Testis (tissue), 2 donors: ENCODE measurements at regions not wholly inside any gene's neighbourhood (a gene's known extent, or its start where the extent isn't known, plus 50 kb on each side); places are given as distances from the start of the nearest gene placed in this dataset.
A peak's percentile ranks its signal among the peaks of the same experiment; 100 is the strongest.

Experiments
- DNase-seq: peaks from one replicate; pipeline ENCODE4 v3.0.0-alpha.2; 2019
- H3K27ac ChIP-seq, 2 donors: fragments of 200-600 bp; sonication (generic); one replicate each; pipeline ENCODE4 v1.5.1; 2019
- H3K27me3 ChIP-seq: fragments of 200-600 bp; sonication (generic); one replicate; pipeline ENCODE4 v1.5.1; 2019
- H3K36me3 ChIP-seq: fragments of 200-600 bp; sonication (generic); one replicate; pipeline ENCODE4 v1.5.1; 2017; ENCODE audit warnings: low read depth; ENCODE audit errors: missing control alignments
- H3K4me1 ChIP-seq: fragments of 200-600 bp; sonication (generic); one replicate; pipeline ENCODE4 v1.5.1; 2019
- H3K4me3 ChIP-seq, 2 donors: fragments of 200-600 bp; sonication (generic); one replicate each; pipeline ENCODE4 v1.5.1; 2017 to 2019
- H3K9me3 ChIP-seq: fragments of 200-600 bp; sonication (generic); one replicate; pipeline ENCODE4 v1.5.1; 2017
- POLR2A ChIP-seq: fragments of 450-650 bp; IDR thresholded peaks from one replicate; pipeline ENCODE4 v1.6.1; 2017; ENCODE audit warnings: antibody characterized with exemption, mild to moderate bottlenecking, moderate library complexity
- WGBS, 2 donors: methylation state at CpG; one replicate each; pipeline ENCODE4 v1.1.5; 2018; 5-methylcytosine and 5-hydroxymethylcytosine counted together
- intact Hi-C: fragments of 100-400 bp; cut with DNase I; formaldehyde crosslinking; loops from one replicate; pipeline ENCODE4 v1.15.1; 2023; ENCODE audit warnings: low total_unique reads
- TF ChIP-seq, protein P1 (sequence below), 3 experiments: fragments of 450-650 bp in 2 of 3; fragments of 200-600 bp in 1 of 3; sonication (generic) in 1 of 3; IDR thresholded peaks; one replicate each; pipeline ENCODE4 v1.5.1; 2016 to 2019; ENCODE audit warnings: antibody characterized with exemption in 3 of 3, mild to moderate bottlenecking in 2 of 3, moderate library complexity in 1 of 3

DNA sequence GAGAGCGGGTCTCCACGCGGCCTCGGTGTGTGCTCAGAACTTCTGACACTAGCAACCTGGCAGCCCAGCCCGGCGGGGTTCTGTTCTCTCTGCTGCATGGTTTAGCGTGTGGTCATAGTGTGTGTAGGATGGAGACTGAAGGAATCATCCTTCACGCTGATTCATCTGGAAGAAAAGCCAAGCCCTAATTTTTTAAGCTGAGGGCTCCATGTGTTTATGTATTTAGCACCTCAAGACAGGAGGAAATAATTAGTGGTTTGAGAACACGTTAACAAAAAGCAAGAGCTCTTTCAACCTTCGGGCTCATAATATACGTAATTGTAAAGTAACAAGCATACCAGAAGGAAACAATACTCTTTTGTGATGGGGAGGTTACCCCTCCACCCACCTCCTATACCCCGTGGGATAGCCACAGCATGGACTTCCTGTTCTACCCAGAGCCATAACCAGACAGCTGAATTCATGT, 504.6 kb upstream of the MKI67 start:
- Histone ChIP-seq H3K27me3 (no peaks in the 10 kb centered on the region), H3K4me3 (no peak overlapping the region), H3K9me3 (no peaks in the 10 kb centered on the region), H3K4me1 (no peaks in the 10 kb centered on the region), H3K27ac (no peak overlapping the region), H3K36me3 (no peaks in the 10 kb centered on the region)
- intact Hi-C loops = no loop called here
- TF ChIP-seq, protein P1, sequence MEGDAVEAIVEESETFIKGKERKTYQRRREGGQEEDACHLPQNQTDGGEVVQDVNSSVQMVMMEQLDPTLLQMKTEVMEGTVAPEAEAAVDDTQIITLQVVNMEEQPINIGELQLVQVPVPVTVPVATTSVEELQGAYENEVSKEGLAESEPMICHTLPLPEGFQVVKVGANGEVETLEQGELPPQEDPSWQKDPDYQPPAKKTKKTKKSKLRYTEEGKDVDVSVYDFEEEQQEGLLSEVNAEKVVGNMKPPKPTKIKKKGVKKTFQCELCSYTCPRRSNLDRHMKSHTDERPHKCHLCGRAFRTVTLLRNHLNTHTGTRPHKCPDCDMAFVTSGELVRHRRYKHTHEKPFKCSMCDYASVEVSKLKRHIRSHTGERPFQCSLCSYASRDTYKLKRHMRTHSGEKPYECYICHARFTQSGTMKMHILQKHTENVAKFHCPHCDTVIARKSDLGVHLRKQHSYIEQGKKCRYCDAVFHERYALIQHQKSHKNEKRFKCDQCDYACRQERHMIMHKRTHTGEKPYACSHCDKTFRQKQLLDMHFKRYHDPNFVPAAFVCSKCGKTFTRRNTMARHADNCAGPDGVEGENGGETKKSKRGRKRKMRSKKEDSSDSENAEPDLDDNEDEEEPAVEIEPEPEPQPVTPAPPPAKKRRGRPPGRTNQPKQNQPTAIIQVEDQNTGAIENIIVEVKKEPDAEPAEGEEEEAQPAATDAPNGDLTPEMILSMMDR (IDR thresholded peaks at IDR 0.05) = no peak
- TF ChIP-seq POLR2A = no peak
- DNase-seq = no peak
- WGBS, 2 donors = 75 to 78% methylated on average over 12 of the region's 12 CpGs

DNA sequence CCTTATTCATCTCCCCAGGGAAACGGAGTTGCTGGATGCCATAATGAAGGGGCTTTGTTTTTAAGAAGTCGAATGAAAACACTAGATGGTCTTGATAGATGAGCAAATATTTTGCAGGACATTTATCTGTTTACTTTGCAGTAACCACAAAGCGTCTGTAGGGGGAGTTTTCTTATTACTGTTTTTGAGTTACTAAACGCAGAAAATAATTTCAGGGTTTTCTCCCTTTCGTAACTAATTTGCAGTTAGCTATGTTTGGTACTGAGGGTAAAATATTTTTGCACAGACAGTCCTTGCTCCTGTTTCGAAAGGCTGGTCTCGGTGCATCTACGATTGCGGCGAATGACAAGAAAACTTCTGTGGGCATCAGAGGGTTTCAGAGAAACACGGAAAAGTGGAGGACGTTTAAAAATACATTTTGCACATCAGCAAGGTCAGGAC, 505.6 kb upstream of the MKI67 start:
- Histone ChIP-seq H3K27ac (no peak overlapping the region), H3K4me3 (no peak overlapping the region), H3K4me1 (no peaks in the 10 kb centered on the region), H3K9me3 (no peaks in the 10 kb centered on the region), H3K36me3 (no peaks in the 10 kb centered on the region), H3K27me3 (no peaks in the 10 kb centered on the region)
- intact Hi-C loops = no loop called here
- no peak for DNase-seq
- TF ChIP-seq, protein P1 (IDR thresholded peaks at IDR 0.05) = peak; percentile 10 to 73 (median 52)
- TF ChIP-seq POLR2A = no peak
- 23 to 31% methylated on average over 12 of the region's 12 CpGs for WGBS, 2 donors

DNA sequence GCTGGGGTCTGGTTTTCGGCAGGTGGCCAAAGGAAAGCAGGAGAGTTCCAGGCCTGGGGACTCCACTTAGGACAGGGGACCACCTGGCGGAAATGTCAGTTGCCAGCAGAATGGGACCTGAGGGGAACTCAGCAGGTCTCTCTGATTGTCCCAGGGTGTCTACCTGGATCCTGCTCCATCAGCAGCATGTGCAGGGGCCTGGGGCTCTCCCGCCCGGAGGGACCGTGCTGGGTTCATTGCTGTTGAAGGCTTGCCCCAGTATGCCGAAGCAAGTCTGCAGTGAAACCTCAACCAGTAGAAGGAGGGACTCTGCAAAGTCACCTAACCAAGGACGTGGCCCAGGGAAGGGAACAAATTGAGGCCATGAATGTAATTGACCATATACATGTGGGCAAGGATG, 506.5 kb upstream of the MKI67 start:
- TF ChIP-seq, protein P1 (IDR thresholded peaks at IDR 0.05) = no peak
- no peak overlapping the region for H3K4me3 ChIP-seq
- no peak for DNase-seq
- no peaks in the 10 kb centered on the region for H3K36me3 ChIP-seq
- 66 to 80% methylated on average over 7 of the region's 7 CpGs for WGBS, 2 donors
- no peaks in the 10 kb centered on the region for H3K27me3 ChIP-seq
- H3K4me1 ChIP-seq = no peaks in the 10 kb centered on the region
- H3K27ac ChIP-seq = no peak overlapping the region
- H3K9me3 ChIP-seq = no peaks in the 10 kb centered on the region
- intact Hi-C loops = no loop called here

DNA sequence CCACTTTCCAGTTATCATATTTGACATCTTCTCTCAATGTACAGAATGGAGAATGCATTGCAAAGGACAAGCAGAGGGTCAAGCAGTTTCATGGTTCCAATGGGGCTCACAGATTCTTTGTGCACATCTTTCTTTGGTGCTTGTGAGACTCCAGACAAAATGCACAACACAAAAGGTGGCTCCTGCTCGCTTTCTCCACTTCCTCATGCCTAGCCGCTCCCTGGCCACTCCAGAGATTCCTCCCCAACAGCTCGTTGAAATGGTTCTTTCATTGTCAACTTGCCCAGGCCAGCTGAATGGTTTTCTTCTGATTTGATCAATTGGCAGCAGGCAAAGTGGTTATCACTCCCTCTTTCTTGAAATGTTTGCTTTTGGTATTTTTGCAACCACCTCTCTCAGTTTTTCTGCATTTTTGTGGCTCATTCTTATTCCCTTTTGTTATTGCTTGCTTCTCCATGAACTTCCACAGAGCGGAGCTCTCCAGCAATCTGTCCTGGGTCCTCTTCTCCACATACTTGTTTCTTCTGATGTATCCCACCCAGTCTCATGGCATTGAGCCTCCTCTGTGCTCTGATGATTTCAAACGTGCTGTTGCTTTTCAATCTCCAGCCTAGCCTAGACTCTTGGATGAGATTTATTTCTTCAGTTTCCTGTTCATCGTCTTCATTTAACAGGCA, 507.8 kb upstream of the MKI67 start:
- TF ChIP-seq POLR2A = no peak
- TF ChIP-seq, protein P1 (IDR thresholded peaks at IDR 0.05) = no peak
- Histone ChIP-seq H3K27me3 (no peaks in the 10 kb centered on the region), H3K9me3 (no peaks in the 10 kb centered on the region), H3K4me1 (no peaks in the 10 kb centered on the region), H3K4me3 (no peak overlapping the region), H3K36me3 (no peaks in the 10 kb centered on the region), H3K27ac (no peak overlapping the region)
- intact Hi-C loops = no loop called here
- WGBS, 2 donors = 71 to 73% methylated on average over 6 of the region's 6 CpGs
- DNase-seq = no peak

DNA sequence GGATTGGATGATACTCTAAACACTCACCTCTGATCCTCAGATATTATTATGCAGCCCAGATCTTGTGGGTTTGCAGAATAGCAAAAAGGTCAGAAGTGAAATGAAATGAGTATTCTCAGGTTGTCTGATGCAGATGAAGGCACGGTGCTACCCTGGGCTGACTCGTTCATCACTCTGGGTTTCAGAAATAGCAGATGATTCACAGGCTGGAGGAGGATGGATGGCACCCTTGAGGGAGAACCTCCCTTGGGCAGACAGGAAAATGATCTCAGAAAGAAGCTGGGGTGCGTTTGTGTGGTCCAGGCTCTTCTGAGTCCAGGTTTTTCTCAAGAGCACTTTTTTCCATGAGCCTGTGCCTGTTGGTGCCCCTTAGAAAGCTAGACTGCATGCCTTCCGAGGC, 515.8 kb upstream of the MKI67 start:
- Histone ChIP-seq H3K4me3 (no peak overlapping the region), H3K9me3 (no peaks in the 10 kb centered on the region), H3K36me3 (no peaks in the 10 kb centered on the region), H3K27ac (no peak overlapping the region), H3K4me1 (no peaks in the 10 kb centered on the region), H3K27me3 (no peaks in the 10 kb centered on the region)
- DNase-seq = no peak
- intact Hi-C loops = no loop called here
- TF ChIP-seq, protein P1 (IDR thresholded peaks at IDR 0.05) = no peak
- no peak for TF ChIP-seq POLR2A
- 71 to 80% methylated on average over 4 of the region's 4 CpGs for WGBS, 2 donors
